Hepatocyte (in vitro differentiated cells): ENCODE measurements at regions not wholly inside any gene's neighbourhood (a gene's known extent, or its start where the extent isn't known, plus 50 kb on each side); places are given as distances from the start of the nearest gene placed in this dataset.

Experiments
- EZH2 ChIP-seq: fragments of 200-600 bp; sonication (generic); IDR thresholded peaks from 2 replicates; pipeline ENCODE4 v1.6.1; 2016; ENCODE audit warnings: antibody characterized with exemption, mild to moderate bottlenecking, borderline replicate concordance
- TF ChIP-seq, protein P1 (sequence below): fragments of 200-600 bp; sonication (generic); IDR thresholded peaks from 2 replicates; pipeline ENCODE4 v1.5.1; 2016; ENCODE audit warnings: antibody characterized with exemption, mild to moderate bottlenecking; ENCODE audit not compliant: poor library complexity

DNA sequence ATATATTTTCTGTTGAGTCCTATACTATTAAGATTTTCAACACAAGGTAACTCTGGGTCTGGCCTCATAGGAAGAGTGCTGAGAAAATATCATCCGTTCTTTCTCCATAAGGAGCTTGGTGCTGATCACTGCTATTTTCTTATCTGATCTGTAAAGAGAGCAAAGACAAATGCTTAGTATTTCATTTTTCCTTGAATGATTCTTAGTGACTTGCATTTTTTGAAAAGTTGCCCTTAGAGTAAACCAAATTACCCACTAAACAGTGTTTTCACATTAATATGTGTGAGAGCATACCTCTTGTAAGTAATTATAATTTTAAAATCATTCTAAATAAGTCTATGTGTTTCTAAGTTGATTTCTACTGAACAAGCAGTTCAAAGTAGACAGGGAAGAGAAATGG is 121.3 kb upstream of the CTSV start:
- TF ChIP-seq, protein P1, sequence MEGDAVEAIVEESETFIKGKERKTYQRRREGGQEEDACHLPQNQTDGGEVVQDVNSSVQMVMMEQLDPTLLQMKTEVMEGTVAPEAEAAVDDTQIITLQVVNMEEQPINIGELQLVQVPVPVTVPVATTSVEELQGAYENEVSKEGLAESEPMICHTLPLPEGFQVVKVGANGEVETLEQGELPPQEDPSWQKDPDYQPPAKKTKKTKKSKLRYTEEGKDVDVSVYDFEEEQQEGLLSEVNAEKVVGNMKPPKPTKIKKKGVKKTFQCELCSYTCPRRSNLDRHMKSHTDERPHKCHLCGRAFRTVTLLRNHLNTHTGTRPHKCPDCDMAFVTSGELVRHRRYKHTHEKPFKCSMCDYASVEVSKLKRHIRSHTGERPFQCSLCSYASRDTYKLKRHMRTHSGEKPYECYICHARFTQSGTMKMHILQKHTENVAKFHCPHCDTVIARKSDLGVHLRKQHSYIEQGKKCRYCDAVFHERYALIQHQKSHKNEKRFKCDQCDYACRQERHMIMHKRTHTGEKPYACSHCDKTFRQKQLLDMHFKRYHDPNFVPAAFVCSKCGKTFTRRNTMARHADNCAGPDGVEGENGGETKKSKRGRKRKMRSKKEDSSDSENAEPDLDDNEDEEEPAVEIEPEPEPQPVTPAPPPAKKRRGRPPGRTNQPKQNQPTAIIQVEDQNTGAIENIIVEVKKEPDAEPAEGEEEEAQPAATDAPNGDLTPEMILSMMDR: no peak
- TF ChIP-seq EZH2: no peak
